ENCODE measurements at regions not wholly inside any gene's neighbourhood (a gene's known extent, or its start where the extent isn't known, plus 50 kb on each side); places are given as distances from the start of the nearest gene placed in this dataset.

DNA sequence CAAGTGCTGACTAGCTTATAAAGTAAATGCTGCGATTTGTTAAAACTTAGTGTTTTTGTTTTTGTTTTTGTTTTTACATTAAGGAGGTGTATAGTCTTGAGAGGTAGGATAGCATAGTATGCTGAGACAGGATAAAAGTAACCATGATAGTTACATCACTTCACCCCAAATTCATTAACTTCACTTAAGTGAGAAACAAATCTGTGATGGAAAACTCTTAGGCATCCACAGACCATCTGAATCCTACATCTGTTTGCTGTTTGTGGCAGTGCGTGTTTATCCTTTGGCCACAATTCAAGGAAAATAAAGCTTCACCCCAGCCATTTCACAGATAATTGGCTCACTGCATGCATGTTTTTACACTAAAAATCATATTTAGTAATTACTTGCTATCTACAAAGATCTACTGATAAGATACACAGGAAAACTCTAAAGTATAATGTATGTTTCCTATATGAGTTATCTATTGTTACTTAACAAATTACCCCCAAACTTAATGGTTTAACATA is 82.0 kb downstream of the ZNF622 start:
- Histone ChIP-seq H3K27ac (ENCODE audit: low read depth, low read length) (no peak overlapping the region), H3K4me2 (ENCODE audit: low read length) (no peak overlapping the region), H3K9me2 (ENCODE audit: insufficient read depth) (no peaks in the 10 kb centered on the region), H4K20me1 (ENCODE audit: insufficient read depth) (no peaks in the 10 kb centered on the region), H3K4me3 (replicated peaks in 1 of 2; ENCODE audit: low read depth in 1 of 2, low read length in 2 of 2) (no peak overlapping the region), H3K9ac (ENCODE audit: low read length) (no peak overlapping the region), H3K27me3 (ENCODE audit: insufficient read depth, low read length) (peaks cover 6% of the 10 kb centered on the region; the same call in 1 of the 2 replicates), H3K9me3 (ENCODE audit: control insufficient read depth in 1 of 2, insufficient read depth in 1 of 2, low read depth in 1 of 2, low read length in 2 of 2) (no peaks in the 10 kb centered on the region), H3K36me3 (ENCODE audit: control insufficient read depth in 1 of 2, insufficient read depth in 2 of 2, low read length in 2 of 2) (no peaks in the 10 kb centered on the region), H3K4me1 (ENCODE audit: control insufficient read depth in 1 of 2, insufficient read depth in 2 of 2, low read length in 2 of 2) (no peaks in the 10 kb centered on the region), H3K79me2 (ENCODE audit: insufficient read depth, low read length) (no peaks in the 10 kb centered on the region), H2AFZ (ENCODE audit: low read depth, low read length, poor library complexity, severe bottlenecking) (no peak overlapping the region)
- ChIA-PET RAD21 (ENCODE audit: low non-redundant PET in 1 of 2, low total read pairs in 2 of 2, uncharacterized antibody in 2 of 2, unreplicated experiment in 2 of 2) (no interaction called here), POLR2A (no interaction called here), CTCF (no interaction called here)
- ATAC-seq (no peak), DNase-seq (ENCODE audit: low read depth, low spot score) (no peak)
- TF ChIP-seq POLR2A (IDR thresholded peaks at IDR 0.05; ENCODE audit: borderline replicate concordance, extremely low read depth, insufficient read depth, insufficient read length) (no peak), SP1 (IDR thresholded peaks at IDR 0.05; ENCODE audit: low read depth) (no peak), CEBPB (IDR thresholded peaks at IDR 0.05; ENCODE audit: low read depth) (no peak), SIN3A (IDR thresholded peaks at IDR 0.05; ENCODE audit: low read depth) (no peak), FOSL1 (IDR thresholded peaks at IDR 0.05; ENCODE audit: low read depth) (no peak), CBX3 (IDR thresholded peaks at IDR 0.05; ENCODE audit: low read depth) (no peak), YY1 (IDR thresholded peaks at IDR 0.05; ENCODE audit: extremely low read depth, insufficient replicate concordance, low read depth, low read length) (no peak), ELF1 (IDR thresholded peaks at IDR 0.05; ENCODE audit: borderline replicate concordance, low read depth) (no peak), SRF (IDR thresholded peaks at IDR 0.05; ENCODE audit: low read depth) (no peak), POLR2AphosphoS5 (IDR thresholded peaks at IDR 0.05; ENCODE audit: low read depth, low read length) (no peak), TCF7L2 (IDR thresholded peaks at IDR 0.05; ENCODE audit: borderline replicate concordance, extremely low read depth, insufficient read depth, insufficient read length) (no peak), RAD21 (IDR thresholded peaks at IDR 0.05; ENCODE audit: low read depth) (no peak), EZH2phosphoT487 (IDR thresholded peaks at IDR 0.05; ENCODE audit: borderline replicate concordance) (no peak), ZFX (IDR thresholded peaks at IDR 0.05) (no peak), EZH2 (IDR thresholded peaks at IDR 0.05) (no peak)
- TF ChIP-seq, protein P1, sequence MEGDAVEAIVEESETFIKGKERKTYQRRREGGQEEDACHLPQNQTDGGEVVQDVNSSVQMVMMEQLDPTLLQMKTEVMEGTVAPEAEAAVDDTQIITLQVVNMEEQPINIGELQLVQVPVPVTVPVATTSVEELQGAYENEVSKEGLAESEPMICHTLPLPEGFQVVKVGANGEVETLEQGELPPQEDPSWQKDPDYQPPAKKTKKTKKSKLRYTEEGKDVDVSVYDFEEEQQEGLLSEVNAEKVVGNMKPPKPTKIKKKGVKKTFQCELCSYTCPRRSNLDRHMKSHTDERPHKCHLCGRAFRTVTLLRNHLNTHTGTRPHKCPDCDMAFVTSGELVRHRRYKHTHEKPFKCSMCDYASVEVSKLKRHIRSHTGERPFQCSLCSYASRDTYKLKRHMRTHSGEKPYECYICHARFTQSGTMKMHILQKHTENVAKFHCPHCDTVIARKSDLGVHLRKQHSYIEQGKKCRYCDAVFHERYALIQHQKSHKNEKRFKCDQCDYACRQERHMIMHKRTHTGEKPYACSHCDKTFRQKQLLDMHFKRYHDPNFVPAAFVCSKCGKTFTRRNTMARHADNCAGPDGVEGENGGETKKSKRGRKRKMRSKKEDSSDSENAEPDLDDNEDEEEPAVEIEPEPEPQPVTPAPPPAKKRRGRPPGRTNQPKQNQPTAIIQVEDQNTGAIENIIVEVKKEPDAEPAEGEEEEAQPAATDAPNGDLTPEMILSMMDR (IDR thresholded peaks at IDR 0.05 in 2 of 3, conservative IDR thresholded peaks at IDR 0.05 in 1 of 3; ENCODE audit: borderline replicate concordance in 1 of 3, insufficient read depth in 1 of 3, low read depth in 2 of 3, low read length in 2 of 3): no peak
- TF ChIP-seq, protein P2, sequence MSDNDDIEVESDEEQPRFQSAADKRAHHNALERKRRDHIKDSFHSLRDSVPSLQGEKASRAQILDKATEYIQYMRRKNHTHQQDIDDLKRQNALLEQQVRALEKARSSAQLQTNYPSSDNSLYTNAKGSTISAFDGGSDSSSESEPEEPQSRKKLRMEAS (IDR thresholded peaks at IDR 0.05): no peak
- TF ChIP-seq, protein P3, sequence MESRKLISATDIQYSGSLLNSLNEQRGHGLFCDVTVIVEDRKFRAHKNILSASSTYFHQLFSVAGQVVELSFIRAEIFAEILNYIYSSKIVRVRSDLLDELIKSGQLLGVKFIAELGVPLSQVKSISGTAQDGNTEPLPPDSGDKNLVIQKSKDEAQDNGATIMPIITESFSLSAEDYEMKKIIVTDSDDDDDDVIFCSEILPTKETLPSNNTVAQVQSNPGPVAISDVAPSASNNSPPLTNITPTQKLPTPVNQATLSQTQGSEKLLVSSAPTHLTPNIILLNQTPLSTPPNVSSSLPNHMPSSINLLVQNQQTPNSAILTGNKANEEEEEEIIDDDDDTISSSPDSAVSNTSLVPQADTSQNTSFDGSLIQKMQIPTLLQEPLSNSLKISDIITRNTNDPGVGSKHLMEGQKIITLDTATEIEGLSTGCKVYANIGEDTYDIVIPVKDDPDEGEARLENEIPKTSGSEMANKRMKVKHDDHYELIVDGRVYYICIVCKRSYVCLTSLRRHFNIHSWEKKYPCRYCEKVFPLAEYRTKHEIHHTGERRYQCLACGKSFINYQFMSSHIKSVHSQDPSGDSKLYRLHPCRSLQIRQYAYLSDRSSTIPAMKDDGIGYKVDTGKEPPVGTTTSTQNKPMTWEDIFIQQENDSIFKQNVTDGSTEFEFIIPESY (IDR thresholded peaks at IDR 0.05; ENCODE audit: extremely low read depth, insufficient replicate concordance, low read length): no peak
- BruUV-seq (replicated peaks): no TSS peak
- intact Hi-C loops (cut with micrococcal nuclease): no loop called here
